DND-41 (cell line): ENCODE measurements at regions not wholly inside any gene's neighbourhood (a gene's known extent, or its start where the extent isn't known, plus 50 kb on each side); places are given as distances from the start of the nearest gene placed in this dataset.

ENCODE experiments used
- ATAC-seq: fragments of 200-7000 bp; cut with Tn5 transposase; 3 replicates; pipeline ENCODE4 v1.9.1; 2021; ENCODE audit warnings: low read depth; ENCODE audit not compliant: insufficient read depth
- DNase-seq: peaks from one replicate; pipeline ENCODE4 v3.0.0-alpha.2; 2020
- H2AFZ ChIP-seq: 2 replicates; pipeline ENCODE4 v1.6.0; 2012; ENCODE audit warnings: low read depth, low read length
- H3K27ac ChIP-seq: 2 replicates; pipeline ENCODE4 v1.5.1; 2012; ENCODE audit warnings: low read length, inconsistent platforms
- H3K27me3 ChIP-seq: fragments of 200-600 bp; sonication (generic); 2 replicates; pipeline ENCODE4 v1.6.0; 2012; ENCODE audit warnings: low read length, mild to moderate bottlenecking, inconsistent platforms; ENCODE audit not compliant: insufficient read depth, poor library complexity
- H3K36me3 ChIP-seq: 2 replicates; pipeline ENCODE4 v1.5.1; 2012; ENCODE audit warnings: low read length, inconsistent platforms; ENCODE audit not compliant: insufficient read depth
- H3K4me1 ChIP-seq: 2 replicates; pipeline ENCODE4 v1.5.1; 2012; ENCODE audit warnings: mild to moderate bottlenecking, low read length; ENCODE audit not compliant: insufficient read depth
- H3K4me2 ChIP-seq: 2 replicates; pipeline ENCODE4 v1.6.0; 2012; ENCODE audit warnings: mild to moderate bottlenecking, moderate library complexity, low read length, inconsistent platforms; ENCODE audit not compliant: insufficient read depth
- H3K4me3 ChIP-seq, 2 experiments: fragments of 200-600 bp in 1 of 2; shearing (Covaris generic) in 1 of 2; 2 replicates each; pipeline ENCODE4 v1.5.1; 2012 to 2016; ENCODE audit warnings: inconsistent platforms in 2 of 2, low read length in 2 of 2, mild to moderate bottlenecking in 2 of 2, low read depth in 1 of 2, moderate library complexity in 1 of 2
- H3K79me2 ChIP-seq: 2 replicates; pipeline ENCODE4 v1.6.0; 2012; ENCODE audit warnings: low read length, inconsistent platforms; ENCODE audit not compliant: insufficient read depth
- H3K9ac ChIP-seq: 2 replicates; pipeline ENCODE4 v1.6.0; 2012; ENCODE audit warnings: low read depth, mild to moderate bottlenecking, inconsistent platforms, low read length, moderate library complexity
- H3K9me3 ChIP-seq: 2 replicates; pipeline ENCODE4 v1.5.1; 2012; ENCODE audit warnings: low read length, moderate library complexity, mild to moderate bottlenecking, inconsistent platforms; ENCODE audit not compliant: insufficient read depth, severe bottlenecking
- H4K20me1 ChIP-seq: 2 replicates; pipeline ENCODE4 v1.6.0; 2012; ENCODE audit warnings: low read length; ENCODE audit not compliant: insufficient read depth
- EZH2 ChIP-seq: IDR thresholded peaks from 3 replicates; pipeline ENCODE4 v1.6.1; 2012; ENCODE audit warnings: borderline replicate concordance, low read depth, mild to moderate bottlenecking, moderate library complexity, low read length, inconsistent platforms; ENCODE audit not compliant: severe bottlenecking
- TF ChIP-seq, protein P1 (sequence below): IDR thresholded peaks from 2 replicates; pipeline ENCODE4 v1.5.1; 2012; ENCODE audit warnings: borderline replicate concordance, low read length, moderate library complexity, mild to moderate bottlenecking; ENCODE audit not compliant: poor library complexity, severe bottlenecking; ENCODE audit errors: extremely low read depth

DNA sequence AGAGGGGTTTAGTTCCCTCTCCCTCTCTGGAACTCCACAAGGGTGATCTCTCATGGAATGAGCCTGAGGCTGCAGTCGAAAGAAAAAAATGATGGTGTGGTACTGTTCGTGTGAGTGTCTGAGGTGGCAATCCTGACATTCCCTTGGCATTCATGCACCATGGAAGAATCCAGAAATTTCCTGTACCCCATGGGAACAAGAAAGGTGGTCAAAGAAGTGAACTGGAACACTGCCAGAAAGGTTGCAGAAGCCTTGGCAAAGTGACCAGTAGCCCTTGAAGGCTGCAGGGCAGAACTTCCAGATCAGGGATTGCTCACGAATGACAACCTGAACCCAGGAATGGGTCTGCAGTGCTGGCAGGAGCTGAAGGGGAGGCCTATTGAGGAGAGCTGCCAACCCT, 394.7 kb downstream of the CD83 start:
- H3K9ac ChIP-seq, result no peak overlapping the region
- H3K27me3 ChIP-seq, result no peaks in the 10 kb centered on the region
- DNase-seq (no peak), ATAC-seq (no peak)
- no peak overlapping the region for H3K4me2 ChIP-seq
- H3K4me1 ChIP-seq, result peaks cover 15% of the 10 kb centered on the region
- no peak overlapping the region for H3K4me3 ChIP-seq
- H3K36me3 ChIP-seq, result no peaks in the 10 kb centered on the region
- no peaks in the 10 kb centered on the region for H3K9me3 ChIP-seq
- no peak overlapping the region for H3K27ac ChIP-seq
- H2AFZ ChIP-seq, result no peak overlapping the region
- H3K79me2 ChIP-seq, result no peaks in the 10 kb centered on the region
- no peak for TF ChIP-seq EZH2
- TF ChIP-seq, protein P1, sequence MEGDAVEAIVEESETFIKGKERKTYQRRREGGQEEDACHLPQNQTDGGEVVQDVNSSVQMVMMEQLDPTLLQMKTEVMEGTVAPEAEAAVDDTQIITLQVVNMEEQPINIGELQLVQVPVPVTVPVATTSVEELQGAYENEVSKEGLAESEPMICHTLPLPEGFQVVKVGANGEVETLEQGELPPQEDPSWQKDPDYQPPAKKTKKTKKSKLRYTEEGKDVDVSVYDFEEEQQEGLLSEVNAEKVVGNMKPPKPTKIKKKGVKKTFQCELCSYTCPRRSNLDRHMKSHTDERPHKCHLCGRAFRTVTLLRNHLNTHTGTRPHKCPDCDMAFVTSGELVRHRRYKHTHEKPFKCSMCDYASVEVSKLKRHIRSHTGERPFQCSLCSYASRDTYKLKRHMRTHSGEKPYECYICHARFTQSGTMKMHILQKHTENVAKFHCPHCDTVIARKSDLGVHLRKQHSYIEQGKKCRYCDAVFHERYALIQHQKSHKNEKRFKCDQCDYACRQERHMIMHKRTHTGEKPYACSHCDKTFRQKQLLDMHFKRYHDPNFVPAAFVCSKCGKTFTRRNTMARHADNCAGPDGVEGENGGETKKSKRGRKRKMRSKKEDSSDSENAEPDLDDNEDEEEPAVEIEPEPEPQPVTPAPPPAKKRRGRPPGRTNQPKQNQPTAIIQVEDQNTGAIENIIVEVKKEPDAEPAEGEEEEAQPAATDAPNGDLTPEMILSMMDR, result no peak
- H4K20me1 ChIP-seq, result no peaks in the 10 kb centered on the region

DNA sequence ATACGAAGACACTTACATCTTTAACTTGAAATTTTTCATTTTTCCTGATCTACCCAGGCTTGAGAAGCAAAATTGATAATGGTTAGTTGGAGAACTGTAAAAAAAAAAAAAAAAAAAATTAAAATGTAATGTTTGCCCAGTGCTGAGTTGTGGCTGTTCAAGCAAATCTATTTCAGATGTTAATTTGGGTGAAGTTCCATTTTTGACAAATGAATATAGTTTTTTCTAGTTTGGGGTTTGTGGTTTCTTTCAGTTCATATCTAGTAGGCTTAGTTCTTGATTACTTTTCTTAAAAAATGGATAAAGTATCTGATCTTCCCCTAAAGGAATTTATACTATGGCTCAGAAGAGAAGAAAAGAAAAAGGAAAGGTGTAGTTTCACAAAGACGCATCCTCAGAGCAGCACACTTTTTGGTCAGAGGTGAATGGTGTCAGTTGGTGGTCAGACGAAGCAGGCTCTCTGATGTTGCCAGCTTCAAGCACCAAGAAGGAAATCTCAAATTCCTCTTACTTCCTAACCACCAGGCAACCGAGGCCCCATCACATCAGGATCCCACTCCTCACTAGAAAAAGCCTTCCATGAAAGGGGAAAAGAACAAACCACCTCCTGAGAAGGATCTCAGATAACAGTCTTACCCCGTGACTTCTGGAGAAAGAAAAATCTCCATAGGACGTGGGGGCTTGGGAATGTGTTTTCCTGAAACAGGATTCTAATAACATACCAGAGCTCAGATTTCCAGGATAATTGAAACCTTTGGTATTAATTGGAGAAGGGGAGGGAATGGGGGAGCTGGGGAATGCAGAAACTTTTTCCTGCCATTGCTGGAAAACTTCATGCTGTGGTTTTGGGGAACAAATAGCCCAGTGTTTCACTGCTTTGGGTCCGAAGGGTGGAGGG, 396.2 kb downstream of the CD83 start:
- no peak overlapping the region for H3K4me2 ChIP-seq
- no peaks in the 10 kb centered on the region for H4K20me1 ChIP-seq
- H3K27ac ChIP-seq, result no peak overlapping the region
- no peaks in the 10 kb centered on the region for H3K27me3 ChIP-seq
- no peak overlapping the region for H3K4me3 ChIP-seq
- no peaks in the 10 kb centered on the region for H3K9me3 ChIP-seq
- no peaks in the 10 kb centered on the region for H3K36me3 ChIP-seq
- H3K79me2 ChIP-seq, result no peaks in the 10 kb centered on the region
- peak; percentile 68 for ATAC-seq
- DNase-seq, result no peak
- H3K9ac ChIP-seq, result no peak overlapping the region
- H2AFZ ChIP-seq, result no peak overlapping the region
- no peak for TF ChIP-seq EZH2
- TF ChIP-seq, protein P1, result no peak
- H3K4me1 ChIP-seq, result peaks cover 15% of the 10 kb centered on the region

- Histone ChIP-seq H3K36me3 (no peaks in the 10 kb centered on the region), H2AFZ (no peak overlapping the region), H4K20me1 (no peaks in the 10 kb centered on the region), H3K79me2 (no peaks in the 10 kb centered on the region), H3K27ac (no peak overlapping the region), H3K9ac (no peak overlapping the region), H3K4me2 (no peak overlapping the region), H3K27me3 (no peaks in the 10 kb centered on the region), H3K4me3 (no peak overlapping the region), H3K4me1 (peaks cover 15% of the 10 kb centered on the region), H3K9me3 (no peaks in the 10 kb centered on the region)
- TF ChIP-seq, protein P1, result no peak
- TF ChIP-seq EZH2, result no peak
- DNase-seq (no peak), ATAC-seq (no peak)
Measured at GRCh38 chr6:14516956-14517355, 399.4 kb downstream of the CD83 start.
